ENCODE measurements at regions not wholly inside any gene's neighbourhood (a gene's known extent, or its start where the extent isn't known, plus 50 kb on each side); places are given as distances from the start of the nearest gene placed in this dataset.
"Not testable (repeated sequence)": the region's sequence is repeated elsewhere in the genome, so short reads cannot be mapped to it uniquely, and the experiment has no call there.

GRCh38 chr9:134550081-134550480 lies 91.5 kb upstream of the COL5A1 start:
- not testable (repeated sequence) for TF ChIP-seq CTCF, POLR2A (IDR thresholded peaks at IDR 0.05)

Measured in heart left ventricle (tissue), 13 donors.